ENCODE measurements at regions not wholly inside any gene's neighbourhood (a gene's known extent, or its start where the extent isn't known, plus 50 kb on each side); places are given as distances from the start of the nearest gene placed in this dataset.
A peak's percentile ranks its signal among the peaks of the same experiment; 100 is the strongest.

- Histone ChIP-seq H3K4me3 (no peak overlapping the region), H3K4me1 (peaks cover 0 to 4% (median 0%) of the 10 kb centered on the region in 12 donors), H3K36me3 (no peaks in the 10 kb centered on the region), H3K27ac (no peak overlapping the region), H3K9me3 (no peaks in the 10 kb centered on the region), H3K27me3 (no peaks in the 10 kb centered on the region)
- 53 to 68% (median 60%) methylated on average over 3 of the region's 3 CpGs for WGBS, 4 donors
- ATAC-seq, result no peak
- DNase-seq, result no peak
- TF ChIP-seq CTCF (IDR thresholded peaks at IDR 0.05), result no peak
- TF ChIP-seq POLR2A (IDR thresholded peaks at IDR 0.05), result no peak
- intact Hi-C loops (cut with DNase I), result no loop called here
Observed at GRCh38 chr3:59658274-59658673, 608.4 kb upstream of the CFAP20DC start.

- intact Hi-C loops (cut with DNase I), result no loop called here
- H3K27me3 ChIP-seq, result no peaks in the 10 kb centered on the region
- no peak for TF ChIP-seq POLR2A (IDR thresholded peaks at IDR 0.05)
- TF ChIP-seq CTCF (IDR thresholded peaks at IDR 0.05), result no peak
- no peaks in the 10 kb centered on the region for H3K36me3 ChIP-seq
- DNase-seq, result no peak
- H3K9me3 ChIP-seq, result peaks cover 0 to 9% (median under 1%) of the 10 kb centered on the region in 12 donors
- no peak overlapping the region for H3K4me3 ChIP-seq
- peak in 1 of 4 donors; percentile 41 for ATAC-seq
- 57 to 77% (median 70%) methylated on average over 5 of the region's 5 CpGs for WGBS, 4 donors
- H3K4me1 ChIP-seq, result peaks cover 0 to 4% (median 0%) of the 10 kb centered on the region in 12 donors
- peak overlapping the region in 1 of 12 donors; percentile 64 for H3K27ac ChIP-seq
Observed at GRCh38 chr3:59655418-59656015, 605.7 kb upstream of the CFAP20DC start.

GRCh38 chr3:59654480-59655417 is 604.9 kb upstream of the CFAP20DC start:
- DNase-seq (no peak), ATAC-seq (no peak)
- Histone ChIP-seq H3K27ac (peak overlapping the region in 4 of 12 donors; percentile 5 to 64 (median 42)), H3K27me3 (no peaks in the 10 kb centered on the region), H3K36me3 (no peaks in the 10 kb centered on the region), H3K9me3 (peaks cover 0 to 17% (median 9%) of the 10 kb centered on the region in 12 donors), H3K4me3 (peak overlapping the region in 2 of 12 donors; percentile 5 to 30), H3K4me1 (peaks cover 0 to 4% (median 0%) of the 10 kb centered on the region in 12 donors)
- WGBS, 4 donors, result 69 to 79% (median 73%) methylated on average over 12 of the region's 12 CpGs
- no peak for TF ChIP-seq POLR2A (IDR thresholded peaks at IDR 0.05)
- no peak for TF ChIP-seq CTCF (IDR thresholded peaks at IDR 0.05)
- intact Hi-C loops (cut with DNase I), result no loop called here

GRCh38 chr3:59654123-59654479 is 604.3 kb upstream of the CFAP20DC start:
- ATAC-seq (peak; percentile 63 to 79 (median 71)), DNase-seq (peak in 3 of 5 donors; percentile 32 to 51 (median 33))
- 48 to 77% (median 64%) methylated on average over 9 of the region's 9 CpGs for WGBS, 4 donors
- Histone ChIP-seq H3K36me3 (no peaks in the 10 kb centered on the region), H3K4me1 (peaks cover 0 to 4% (median 0%) of the 10 kb centered on the region in 12 donors), H3K27me3 (no peaks in the 10 kb centered on the region), H3K9me3 (peaks cover 0 to 24% (median 15%) of the 10 kb centered on the region in 12 donors), H3K27ac (peak overlapping the region in 5 of 12 donors; percentile 42 to 64 (median 45)), H3K4me3 (peak overlapping the region in 2 of 12 donors; percentile 5 to 30)
- TF ChIP-seq CTCF (IDR thresholded peaks at IDR 0.05), result no peak
- TF ChIP-seq POLR2A (IDR thresholded peaks at IDR 0.05), result no peak
- intact Hi-C loops (cut with DNase I), result no loop called here

Data from heart left ventricle (tissue), 16 donors.